HG02571 (cell line): ENCODE measurements at regions not wholly inside any gene's neighbourhood (a gene's known extent, or its start where the extent isn't known, plus 50 kb on each side); places are given as distances from the start of the nearest gene placed in this dataset.

Experiments
- ATAC-seq: cut with Tn5 transposase; IDR thresholded peaks from one replicate; pipeline ENCODE4 v1.9.1; 2021; ENCODE audit warnings: mild to moderate bottlenecking, moderate library complexity; ENCODE audit not compliant: unreplicated experiment

DNA sequence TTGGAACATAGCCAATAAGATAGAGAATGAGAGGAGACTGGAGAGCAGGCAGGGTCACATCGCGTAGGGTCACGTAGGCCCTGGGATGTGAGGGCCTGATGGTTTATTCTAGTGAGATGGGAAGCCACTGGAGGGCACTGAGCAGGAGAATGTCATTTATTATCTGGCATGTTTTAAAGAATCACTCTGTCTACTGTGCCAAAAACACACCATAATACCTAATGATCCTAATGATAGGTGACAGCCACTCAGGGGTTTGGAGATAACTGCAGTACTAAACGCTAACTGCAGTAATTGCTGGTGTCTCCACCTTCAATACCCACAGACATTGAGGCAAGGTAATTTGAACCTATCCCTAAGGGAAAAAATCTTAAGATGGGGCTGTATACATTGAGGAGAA is 185.4 kb downstream of the TTLL7 start:
- ATAC-seq, result no peak

DNA sequence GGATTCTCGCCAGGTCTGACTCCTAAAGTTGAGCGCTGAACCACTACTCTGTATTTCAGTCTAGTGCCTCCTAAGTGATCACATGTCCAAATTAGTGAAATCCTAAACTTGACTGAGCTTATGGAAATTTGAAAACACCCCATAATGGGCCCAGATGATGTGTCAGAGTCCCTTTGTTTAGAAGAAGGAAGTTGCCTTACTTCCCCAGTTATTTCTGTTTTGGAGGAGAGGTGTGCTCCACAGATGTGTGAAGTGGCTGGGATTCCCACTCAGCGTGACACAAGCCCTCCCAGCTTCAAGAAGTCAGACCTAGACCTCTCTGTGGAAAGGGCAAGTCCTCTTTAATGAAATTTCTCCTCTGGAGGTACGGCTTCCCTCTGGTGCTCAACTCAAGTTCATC is 188.8 kb downstream of the TTLL7 start:
- ATAC-seq, result no peak

DNA sequence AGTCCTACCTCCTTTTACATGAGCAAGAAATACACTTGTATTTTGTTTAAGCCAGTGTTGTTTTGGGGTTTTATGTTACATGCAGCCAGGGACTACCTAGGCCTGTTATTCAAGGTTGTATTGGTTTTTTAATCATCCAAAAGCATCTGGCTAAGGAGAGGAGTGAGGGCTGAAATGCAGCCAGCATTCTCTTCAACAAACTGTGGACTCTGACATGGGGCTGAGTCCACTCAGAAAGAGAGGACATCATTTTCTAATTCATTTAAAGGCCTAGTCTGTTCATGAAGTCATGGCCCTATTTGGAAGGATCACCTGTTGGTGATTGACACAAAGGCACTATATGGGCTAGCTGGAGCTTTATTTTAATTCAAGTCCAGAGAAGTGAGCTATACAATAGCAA is 190.4 kb downstream of the TTLL7 start:
- no peak for ATAC-seq

DNA sequence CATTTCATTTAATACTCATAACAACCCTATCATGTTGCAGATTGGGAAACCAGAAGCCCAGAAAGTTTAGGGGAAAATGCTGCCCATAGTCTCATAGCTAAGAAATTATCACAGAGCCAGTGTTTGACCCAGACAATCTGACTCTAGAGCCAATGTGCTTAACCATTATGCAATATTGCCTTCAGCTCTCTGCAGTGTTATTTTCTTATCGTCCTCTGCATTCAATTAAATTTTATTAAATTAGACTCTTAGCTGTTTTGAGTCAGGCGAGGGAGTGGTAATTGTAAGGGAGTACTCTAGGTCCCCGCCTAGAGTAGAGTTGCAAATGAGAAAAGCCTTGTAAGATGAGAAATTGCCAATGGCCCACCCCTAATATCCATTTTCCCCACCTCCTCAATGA is 191.1 kb downstream of the TTLL7 start:
- ATAC-seq, result no peak

DNA sequence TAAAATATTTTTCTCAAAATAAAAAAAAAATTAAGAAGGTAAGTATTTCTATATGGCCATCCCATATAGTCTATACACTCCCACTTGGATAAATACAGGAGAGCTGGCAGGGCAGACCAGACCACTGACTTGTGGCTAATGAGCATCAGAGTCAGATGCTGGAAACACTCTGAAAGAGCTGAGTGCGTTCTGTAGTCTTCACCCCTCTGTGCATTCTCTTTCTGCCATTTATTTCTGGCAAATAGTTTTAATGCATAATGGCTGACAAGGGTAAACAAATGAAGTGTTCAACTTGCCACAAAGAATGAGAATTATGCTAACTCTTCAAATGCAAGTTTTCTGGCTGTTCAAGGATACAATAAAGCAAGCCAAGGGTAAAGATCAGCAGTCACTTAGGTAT is 191.7 kb downstream of the TTLL7 start:
- no peak for ATAC-seq

DNA sequence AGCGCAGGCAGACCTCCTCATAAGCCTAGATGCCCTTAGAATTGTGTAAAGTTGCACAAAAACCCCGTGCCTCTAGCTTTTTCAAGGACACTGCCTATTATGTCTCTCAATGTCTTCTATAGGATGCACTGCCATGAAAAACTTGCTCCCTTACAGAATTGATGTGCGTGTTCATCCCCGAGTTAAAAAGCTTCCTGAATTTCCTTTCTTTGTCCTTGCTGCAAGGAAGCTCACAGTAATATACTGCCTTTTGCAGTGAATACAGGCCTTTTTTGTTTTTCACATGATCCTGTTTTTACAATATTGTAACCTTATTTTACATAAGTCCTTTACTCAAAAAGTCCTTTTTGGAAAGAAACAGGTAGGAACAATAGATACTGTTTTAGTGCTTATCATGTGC is 193.0 kb downstream of the TTLL7 start:
- no peak for ATAC-seq

DNA sequence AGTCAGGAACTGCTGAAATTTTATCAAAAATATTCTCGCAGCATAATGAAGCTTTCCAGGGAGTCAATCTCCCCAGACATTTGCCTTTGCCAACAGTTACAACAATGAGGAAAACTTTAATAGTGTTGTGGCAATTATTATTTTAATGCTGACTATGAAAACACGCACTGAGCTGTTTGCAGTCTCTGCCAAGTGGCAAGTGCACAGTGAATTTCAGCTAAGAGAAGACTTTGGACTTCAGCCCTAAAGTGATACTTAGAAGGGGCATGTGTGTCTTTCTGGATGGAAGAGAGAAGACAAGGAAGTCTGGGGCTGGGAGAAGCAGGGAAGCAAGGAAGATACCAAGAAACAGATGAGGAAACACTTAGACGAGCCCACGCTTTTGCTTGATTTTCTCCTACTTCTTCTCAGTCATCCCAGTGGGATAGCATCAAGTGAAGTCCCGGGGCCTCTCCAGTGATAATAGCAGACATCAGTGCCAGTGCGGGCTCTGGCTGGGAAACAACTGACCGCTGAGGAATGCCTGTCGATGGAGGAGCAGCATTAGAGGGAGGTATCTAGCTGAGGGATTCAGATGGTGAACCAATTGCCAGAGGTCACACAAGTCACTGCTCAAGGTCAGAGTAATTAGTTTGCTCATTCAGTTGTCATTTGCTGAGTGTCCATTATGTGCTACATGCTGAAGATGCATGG is 196.3 kb downstream of the TTLL7 start:
- no peak for ATAC-seq

DNA sequence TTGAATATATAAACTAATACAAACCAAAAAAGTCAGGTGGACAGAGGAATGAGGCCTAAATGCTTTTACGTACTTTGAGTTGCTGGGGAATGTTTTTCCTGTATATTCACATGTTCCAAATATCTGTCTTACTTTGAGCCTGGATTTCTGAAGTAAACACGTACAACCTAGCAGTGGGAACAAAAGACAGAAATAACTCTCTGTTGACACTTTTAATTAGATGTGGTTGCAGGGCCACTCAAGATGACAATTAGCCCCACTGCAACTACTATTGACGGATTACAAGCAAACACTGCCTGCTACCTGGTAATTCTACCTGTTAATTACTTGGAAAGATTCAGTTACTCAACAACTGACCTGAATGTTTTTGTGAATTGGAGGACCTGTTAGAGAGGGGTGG is 196.9 kb downstream of the TTLL7 start:
- no peak for ATAC-seq

DNA sequence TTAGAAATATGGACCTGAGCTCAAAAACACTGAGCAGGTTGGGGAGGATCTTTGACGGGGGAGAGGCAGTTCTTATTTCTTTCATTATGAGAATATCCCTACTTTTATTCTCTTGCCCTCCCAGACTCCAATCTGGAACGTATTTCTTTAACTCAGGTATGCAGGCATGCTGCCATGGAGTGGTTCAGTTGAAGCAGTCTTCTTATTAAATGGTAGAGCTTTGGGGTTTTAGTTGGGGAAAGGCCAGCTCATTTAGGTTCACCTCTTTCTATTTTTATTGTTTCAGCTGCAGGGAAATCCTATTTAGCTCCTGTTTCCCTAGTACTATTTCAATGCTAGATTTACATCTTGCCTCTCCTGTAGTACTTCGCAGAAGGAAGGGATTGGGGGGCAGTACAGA is 198.9 kb downstream of the TTLL7 start:
- no peak for ATAC-seq

DNA sequence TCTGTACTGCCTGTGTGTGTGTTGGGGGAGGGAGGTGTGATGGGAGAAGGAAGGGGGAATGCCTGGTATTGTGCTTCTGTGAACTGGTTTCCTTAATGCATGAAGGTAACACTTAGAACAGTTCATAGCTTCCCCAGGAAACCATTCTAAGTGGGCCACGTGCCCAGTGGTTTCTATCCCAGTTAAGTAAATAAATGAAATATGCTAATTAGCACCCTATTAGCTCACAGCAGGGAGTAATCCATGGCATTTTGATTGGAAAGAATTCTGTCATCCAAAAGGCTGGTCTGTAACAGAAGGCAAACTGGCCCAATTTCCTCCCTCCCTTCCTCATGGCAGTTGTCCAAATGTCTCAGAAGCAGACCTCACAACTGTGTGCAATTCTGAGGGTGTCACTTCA is 199.3 kb downstream of the TTLL7 start:
- ATAC-seq, result no peak

DNA sequence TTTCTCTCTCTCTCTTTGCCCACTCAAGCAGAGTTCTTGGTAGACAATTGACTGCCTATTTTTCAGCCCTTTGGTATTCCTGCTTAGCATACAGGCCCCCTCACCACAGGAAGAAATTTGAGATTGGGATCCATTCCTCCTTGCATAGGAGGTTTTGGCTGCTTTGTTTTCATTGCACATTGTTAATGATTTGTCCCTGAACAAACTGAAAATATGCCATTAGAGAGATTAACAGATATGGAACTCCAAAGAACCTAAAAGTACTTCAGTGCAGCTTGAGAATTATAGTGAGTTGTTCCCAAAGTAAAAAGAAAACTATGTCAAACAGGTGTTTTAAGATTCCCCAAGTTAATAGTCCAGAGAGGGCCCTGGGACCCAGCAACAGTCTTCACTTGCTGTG is 200.0 kb downstream of the TTLL7 start:
- no peak for ATAC-seq

DNA sequence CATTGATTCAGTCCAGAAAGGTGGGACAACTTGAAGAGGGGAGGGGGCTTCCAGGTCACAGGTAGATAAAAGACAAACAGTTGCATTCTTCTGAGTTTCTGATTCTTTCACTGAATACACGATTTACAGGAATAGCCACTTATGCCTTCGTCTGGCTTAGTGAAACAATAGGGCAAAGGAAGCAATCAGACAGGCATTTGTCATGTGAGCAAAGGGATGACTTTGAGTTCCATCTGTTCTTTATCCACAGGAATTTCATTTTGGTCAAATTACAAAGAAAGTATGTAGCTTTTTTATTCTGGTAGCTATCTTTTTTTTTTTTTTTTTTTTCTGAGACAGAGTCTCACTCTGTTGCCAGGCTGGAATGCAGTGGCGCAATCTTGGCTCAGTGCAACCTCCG is 202.5 kb downstream of the TTLL7 start:
- ATAC-seq, result no peak

DNA sequence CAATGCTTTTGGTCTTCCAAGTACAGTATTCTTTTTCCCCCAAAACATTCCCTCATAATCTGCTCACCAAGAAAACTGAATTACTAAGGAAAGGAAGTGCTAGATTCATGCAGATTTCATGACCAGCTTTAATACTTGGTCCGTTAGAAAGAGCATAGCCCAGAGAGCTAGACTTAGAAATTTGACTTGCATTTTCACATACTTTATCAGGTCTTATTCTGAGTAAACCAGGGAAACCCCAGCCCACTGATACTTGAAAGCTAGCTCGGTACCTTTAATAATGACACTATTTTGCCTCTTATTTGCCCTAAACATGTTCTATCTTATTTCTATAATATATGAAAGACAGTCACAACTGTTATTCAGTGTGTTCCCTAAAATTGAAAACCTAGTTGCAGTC is 204.5 kb downstream of the TTLL7 start:
- ATAC-seq, result no peak

DNA sequence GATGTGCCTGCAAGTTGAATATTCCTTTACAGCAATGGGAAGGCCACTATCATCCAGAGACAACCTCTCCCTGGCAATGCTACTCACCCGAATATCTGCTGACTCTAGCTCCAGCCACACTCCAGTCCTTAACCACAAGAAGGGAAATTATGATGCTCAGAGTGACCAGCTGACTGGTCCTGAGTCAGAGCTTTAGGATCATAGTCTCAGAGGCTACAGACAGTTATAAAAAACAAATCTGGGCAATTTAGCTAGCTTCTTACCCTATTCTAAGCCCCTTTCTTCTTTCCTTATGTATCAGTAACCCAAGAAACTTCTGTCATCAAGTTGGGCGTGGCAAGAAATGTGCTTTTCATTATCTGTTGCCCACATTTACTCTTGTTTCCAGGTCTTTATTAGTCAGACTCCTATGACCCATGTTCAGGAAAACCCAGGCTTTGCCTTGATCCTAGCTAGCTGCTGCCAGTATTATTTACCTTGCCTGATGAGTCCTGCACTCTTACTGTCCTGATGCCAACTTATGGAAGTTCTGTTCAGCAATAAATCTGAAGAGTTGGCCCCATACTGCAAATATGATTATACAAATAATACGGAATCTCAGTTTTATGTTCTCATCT is 207.0 kb downstream of the TTLL7 start:
- ATAC-seq, result no peak

DNA sequence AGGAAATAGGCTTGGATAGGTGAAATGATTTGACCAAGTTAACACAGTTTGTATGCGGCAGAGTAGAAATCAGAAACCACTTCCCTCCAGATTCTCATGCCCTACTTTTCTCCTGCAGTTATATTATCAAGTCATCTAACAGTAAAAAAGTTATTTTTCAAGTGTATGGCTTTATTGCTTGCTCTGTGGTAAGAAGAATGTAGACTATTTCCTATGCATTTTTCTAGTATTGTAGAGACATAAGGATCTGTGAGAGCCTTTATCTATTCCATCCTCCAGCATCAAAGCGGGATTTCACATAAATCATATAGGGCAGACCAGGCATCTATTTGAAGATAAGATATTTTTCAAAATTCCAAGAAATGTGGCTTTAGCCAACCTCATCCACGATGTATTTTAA is 208.5 kb downstream of the TTLL7 start:
- ATAC-seq, result no peak

DNA sequence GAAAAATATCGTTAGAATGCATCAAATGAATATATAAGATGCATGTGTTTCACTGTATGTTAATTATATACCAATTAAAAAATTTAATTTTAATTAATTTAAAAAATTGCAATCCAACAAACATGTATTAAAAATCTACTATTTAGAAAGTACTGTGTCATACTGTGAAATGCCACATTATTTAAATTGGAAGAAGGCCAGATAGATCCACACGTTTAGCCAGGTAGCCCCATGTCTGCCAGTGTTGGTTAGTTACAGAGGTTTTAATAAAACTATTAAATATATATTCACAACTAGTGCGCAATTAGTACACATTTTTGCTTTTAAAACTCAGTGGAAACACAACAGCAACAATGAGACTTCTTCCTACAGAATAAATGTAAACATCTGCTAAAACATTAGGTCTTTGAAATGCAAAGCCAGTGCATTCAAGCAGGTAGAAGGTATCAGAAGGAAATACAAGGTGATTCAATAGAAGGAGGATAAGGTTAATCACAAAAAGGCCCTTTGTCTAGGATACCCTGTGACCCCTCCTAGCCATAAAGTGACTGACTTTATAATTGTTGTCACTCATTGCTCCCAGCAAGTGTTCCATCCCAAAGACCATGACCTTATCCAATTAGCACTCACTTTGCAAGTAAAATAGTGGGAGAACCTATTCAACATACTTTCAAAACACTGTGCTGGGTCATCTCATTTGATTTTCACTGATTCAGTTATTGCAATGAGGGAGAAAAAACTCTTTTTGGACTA is 211.5 kb downstream of the TTLL7 start:
- ATAC-seq, result no peak

DNA sequence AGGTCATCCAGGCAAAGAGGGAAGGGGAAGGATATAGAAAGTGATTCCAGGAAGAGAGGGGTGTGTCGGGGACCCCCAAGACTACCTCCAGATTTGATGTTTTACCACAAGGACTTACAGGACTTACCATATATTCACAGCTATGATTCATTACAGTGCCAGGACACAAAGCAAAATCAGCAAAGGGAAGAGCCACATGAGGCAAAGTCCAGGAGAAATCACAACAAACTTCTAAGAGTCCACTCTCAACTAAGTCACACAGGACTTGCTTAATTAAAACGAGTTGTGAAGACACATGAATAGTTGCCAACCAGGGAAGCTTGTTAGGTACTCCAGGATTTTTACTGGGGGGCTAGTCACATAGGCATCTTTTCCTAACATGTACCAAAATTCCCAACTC is 217.3 kb downstream of the TTLL7 start:
- no peak for ATAC-seq

DNA sequence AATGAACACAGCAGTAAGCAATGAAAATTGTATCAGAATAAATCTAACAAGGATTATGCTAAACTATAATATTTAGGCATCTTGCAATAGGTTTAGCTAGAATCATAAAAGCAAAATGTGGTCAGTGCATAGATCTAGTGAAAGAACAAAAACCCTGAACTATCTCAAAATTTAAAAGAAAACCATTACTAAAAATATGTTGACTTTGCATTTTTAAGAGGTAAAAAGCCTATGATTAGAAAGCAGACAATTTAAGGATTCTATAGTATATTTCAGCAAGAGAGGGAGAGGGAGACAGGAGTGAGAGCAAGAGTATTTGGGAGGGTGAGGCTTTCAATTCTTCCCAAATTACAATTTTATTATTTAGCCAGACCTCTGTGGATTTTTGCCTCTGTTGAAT is 219.4 kb downstream of the TTLL7 start:
- no peak for ATAC-seq

DNA sequence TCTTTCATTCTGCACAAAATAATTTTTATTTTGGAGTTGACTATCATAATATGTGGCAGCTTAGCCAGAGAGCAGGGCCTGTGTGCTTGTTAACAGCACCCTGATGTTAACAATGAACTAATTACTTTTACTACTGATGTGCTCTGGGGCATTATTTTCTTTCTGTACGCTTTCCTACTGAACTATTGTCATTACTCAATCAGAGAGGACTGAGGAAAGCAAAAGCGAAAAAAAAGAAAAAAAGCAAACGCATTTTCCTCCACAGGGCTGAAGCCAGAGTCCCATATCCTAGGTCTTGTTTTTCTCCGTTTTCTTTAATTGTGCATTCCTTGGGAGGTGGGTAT is 221.2 kb downstream of the TTLL7 start:
- ATAC-seq, result no peak

DNA sequence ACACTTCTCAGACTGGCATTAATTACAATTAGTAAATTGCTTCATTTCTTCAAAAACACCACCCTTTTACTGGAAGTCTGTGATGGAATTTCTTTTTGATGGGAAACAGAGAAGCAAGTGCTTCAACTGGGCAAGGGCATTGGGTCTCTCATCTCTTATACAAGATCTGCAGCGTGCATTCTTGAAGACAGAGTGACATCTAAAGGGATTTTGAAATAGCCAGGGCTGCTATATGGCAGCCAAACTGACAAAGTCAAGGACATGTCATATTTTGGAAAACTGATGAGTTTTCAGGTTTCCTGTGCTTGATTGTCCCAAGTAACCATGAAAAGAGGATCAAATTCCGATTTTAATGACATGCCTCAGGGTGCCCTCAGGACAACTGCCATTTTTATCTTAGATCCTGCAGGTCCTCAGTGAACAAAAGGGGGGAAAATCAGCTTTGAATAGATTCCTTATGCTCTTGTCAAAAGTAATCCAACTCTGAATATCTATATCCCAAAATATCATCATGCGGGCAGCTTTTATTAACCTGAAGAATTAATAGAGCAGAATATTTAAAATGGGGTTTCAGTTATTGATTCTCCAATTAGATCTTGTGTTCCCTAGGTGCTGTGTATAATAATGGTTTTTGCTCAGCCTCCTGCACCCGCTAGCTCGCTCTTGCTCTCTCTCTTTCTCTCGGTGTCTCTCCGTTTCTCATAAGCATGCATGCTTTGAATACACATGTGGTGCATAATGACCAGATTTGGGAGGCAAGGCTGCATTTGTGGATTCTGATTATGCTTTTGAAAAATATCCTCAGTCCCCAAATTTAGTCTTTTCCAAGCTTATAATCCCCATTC is 221.8 kb downstream of the TTLL7 start:
- ATAC-seq, result no peak

DNA sequence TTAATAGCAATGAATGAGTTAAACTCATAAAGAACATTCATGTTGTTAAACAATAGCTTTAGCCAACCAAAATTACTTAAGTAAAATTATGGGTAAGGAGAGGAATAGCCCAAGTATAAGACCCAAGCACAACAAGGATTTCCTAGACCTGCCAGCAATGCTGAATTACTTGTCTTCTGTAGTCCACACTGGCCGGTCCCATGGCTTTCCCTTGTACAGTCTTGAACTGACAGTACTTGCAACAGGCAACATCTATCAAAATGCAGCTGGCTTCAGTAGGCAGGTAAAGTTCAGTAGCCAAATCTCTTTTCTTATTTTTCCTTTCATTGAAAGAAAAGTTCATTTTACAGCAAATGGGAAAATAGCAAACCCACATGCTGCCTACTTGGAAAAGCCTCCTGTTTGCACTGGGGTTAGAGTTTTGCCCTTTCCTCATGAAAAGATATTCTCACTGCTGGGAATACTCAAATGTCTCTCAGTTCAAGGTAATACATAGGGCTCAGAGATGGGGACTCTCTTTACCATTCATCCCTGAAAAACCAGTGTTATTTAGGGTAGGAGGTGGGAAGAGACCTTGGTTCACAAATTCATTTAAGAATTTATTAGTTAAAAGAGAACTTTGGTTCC is 222.8 kb downstream of the TTLL7 start:
- no peak for ATAC-seq
